WI38 (cell line): ENCODE measurements at regions not wholly inside any gene's neighbourhood (a gene's known extent, or its start where the extent isn't known, plus 50 kb on each side); places are given as distances from the start of the nearest gene placed in this dataset.

Source experiments
- H3K4me3 ChIP-seq: 2 replicates; pipeline ENCODE4 v1.5.1; 2011; ENCODE audit warnings: low read depth, mild to moderate bottlenecking, control low read depth, low read length
- TF ChIP-seq, protein P1 (sequence below): IDR thresholded peaks from 2 replicates; pipeline ENCODE4 v1.5.1; 2012; ENCODE audit warnings: low read depth, mild to moderate bottlenecking, control low read depth, low read length

DNA sequence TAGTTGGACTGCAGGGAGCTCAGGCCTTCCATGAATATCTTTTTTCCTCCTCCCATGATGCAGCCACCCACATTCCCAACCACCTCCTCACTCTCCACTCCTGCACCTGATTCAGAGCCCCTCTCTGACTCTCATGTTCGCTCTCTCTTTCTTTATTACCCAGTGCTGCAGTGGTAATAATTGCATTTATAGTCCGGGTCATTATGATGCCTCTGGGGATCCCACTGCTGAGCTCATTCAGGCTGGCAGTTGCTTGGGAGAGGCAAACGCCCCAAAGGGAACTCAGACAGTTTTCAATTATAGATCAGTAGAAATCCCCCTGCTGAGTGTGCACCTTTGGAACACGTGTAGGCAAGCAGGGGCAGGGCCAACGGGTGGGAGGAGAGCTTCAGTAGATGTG lies 953.0 kb downstream of the GRID1 start:
- H3K4me3 ChIP-seq: no peak overlapping the region
- TF ChIP-seq, protein P1, sequence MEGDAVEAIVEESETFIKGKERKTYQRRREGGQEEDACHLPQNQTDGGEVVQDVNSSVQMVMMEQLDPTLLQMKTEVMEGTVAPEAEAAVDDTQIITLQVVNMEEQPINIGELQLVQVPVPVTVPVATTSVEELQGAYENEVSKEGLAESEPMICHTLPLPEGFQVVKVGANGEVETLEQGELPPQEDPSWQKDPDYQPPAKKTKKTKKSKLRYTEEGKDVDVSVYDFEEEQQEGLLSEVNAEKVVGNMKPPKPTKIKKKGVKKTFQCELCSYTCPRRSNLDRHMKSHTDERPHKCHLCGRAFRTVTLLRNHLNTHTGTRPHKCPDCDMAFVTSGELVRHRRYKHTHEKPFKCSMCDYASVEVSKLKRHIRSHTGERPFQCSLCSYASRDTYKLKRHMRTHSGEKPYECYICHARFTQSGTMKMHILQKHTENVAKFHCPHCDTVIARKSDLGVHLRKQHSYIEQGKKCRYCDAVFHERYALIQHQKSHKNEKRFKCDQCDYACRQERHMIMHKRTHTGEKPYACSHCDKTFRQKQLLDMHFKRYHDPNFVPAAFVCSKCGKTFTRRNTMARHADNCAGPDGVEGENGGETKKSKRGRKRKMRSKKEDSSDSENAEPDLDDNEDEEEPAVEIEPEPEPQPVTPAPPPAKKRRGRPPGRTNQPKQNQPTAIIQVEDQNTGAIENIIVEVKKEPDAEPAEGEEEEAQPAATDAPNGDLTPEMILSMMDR: no peak

DNA sequence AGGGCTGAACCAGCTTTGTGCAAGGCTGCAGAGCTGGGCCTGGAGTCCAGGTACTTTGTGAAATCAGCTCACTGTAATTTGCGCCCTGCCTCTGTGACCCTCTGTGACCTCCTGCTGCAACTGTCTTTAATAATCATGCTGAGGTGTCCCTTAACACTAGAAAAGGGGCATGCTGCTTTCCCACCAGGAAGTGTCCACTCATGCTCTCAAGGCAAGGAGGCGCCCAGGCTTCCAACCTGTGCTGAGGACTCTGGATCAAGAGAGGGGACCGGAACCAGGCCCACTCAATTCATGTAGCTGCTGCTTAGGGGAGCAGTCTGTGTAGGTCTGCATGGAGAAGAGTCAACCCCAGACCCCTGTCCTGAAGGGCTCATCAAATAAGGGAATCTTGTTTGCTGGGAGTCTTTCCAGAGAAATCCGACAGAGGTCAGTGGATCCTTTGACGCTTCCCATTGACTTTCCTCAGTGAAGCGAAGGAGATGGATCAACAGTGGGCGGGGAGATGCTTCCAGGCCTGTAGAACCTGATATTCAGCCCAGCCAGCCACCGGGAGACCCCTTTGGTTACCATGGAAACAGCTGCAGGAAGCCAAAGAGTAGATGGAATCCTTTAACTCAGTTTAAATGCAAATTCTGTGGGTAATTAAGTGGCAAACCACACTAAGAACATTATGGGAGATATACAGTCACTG lies 945.9 kb downstream of the GRID1 start:
- TF ChIP-seq, protein P1: no peak
- H3K4me3 ChIP-seq: no peak overlapping the region

DNA sequence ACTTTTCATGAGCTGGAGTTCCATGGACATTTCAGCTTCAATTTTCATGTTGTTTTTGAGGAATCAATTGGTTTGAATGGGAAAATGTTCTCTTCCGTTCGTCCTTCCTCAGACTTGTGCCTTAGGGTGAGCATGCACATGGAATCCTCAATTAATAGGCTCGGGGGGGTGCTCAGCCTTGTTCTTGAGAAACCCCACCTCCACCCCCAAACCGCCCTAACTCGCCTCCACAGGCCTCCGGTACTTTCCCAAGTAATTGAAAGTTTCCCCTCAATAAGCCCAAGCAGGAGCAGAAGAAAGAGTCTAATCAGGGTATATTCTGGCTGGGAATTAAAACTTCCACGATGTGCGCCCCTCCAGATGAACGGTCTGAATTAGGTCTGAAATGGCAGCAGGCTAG lies 945.2 kb downstream of the GRID1 start:
- no peak overlapping the region for H3K4me3 ChIP-seq
- TF ChIP-seq, protein P1: no peak

DNA sequence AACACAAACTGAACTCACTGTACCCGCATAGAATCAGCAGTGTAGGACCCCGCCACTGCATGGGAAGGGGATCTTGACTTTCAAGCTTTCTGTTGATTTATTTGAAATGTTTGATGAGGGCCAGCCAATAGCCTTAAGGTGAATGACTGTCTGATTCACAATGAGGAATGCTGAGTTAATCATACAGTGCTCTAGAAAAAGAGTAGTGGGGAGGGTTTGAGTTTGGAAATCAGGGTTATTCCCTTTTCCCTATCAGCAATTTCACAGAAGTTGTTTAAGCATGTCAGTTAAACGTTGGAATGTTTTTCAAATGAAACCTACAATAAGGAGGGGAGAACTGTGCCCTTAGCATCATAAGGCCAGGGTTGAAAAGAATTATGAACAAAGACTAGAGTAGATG lies 937.5 kb downstream of the GRID1 start:
- TF ChIP-seq, protein P1: no peak
- H3K4me3 ChIP-seq: no peak overlapping the region

DNA sequence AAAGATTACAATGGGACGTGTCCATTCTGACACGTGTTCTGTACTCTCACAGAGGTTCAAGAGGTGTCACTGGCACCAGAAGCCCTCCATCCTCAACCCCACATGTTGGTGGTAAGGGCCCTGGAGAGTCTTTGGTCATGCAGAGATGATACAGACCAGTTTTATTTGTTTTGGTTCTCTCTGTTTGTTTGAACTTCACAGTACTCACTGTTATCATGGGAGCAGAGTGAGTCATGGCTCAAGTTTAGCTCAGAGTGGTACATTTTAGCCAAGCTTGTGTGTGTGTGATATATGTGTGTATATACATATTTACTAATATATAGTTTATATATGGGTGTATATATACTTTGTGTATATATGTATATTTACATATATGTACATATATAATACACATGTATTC lies 935.6 kb downstream of the GRID1 start:
- TF ChIP-seq, protein P1: no peak
- H3K4me3 ChIP-seq: no peak overlapping the region

DNA sequence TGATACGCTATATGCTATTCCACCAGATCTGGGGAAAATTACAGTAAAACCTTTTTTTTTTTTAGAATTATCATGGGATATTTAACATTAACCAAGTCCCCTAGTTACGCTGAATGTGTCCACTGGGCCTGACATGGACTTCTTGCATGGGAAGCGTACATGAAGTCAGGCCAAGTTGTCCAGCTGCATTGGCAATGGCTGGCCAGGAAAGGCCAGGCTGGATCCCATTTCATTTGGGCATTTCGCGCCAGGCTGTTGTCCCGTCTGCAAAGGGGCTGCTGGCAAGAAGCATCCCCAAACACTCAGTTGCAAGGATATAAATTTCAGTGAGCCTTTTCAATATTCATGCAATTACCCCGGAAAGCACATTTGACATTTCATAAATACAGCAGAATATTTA lies 933.3 kb downstream of the GRID1 start:
- H3K4me3 ChIP-seq: no peak overlapping the region
- TF ChIP-seq, protein P1: no peak

DNA sequence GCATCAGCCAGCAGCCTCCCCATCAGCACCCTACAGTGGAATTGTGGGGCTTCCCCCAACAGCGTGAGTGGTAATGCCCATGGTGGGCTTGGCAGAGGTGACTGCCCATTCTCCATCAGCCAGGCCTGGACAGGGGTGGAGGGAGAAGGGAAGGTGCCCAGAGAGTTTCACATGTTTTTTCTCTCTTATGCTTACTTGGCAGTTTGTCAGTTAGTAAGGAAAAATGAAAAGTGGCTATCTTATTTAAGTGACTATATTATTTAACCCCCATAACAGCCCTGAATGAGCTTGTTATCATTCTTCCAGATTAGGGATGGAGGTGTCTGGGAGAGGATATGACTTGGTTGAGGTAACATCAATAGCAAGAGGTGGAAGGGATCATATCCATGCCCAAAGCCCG lies 921.7 kb downstream of the GRID1 start:
- H3K4me3 ChIP-seq: no peak overlapping the region
- TF ChIP-seq, protein P1: no peak
